HepG2 (cell line): ENCODE measurements at regions not wholly inside any gene's neighbourhood (a gene's known extent, or its start where the extent isn't known, plus 50 kb on each side); places are given as distances from the start of the nearest gene placed in this dataset.

Source experiments
- MTF1 ChIP-seq: sonication (generic); formaldehyde crosslinking; IDR thresholded peaks from 2 replicates; pipeline ENCODE4 v1.5.0; 2020; ENCODE audit warnings: missing genetic modification reagents
- MXI1 ChIP-seq: IDR thresholded peaks from 3 replicates; pipeline ENCODE4 v1.6.1; 2012; ENCODE audit warnings: low read depth, low read length, inconsistent platforms, borderline replicate concordance

- TF ChIP-seq MTF1 (CRISPR knock-in tag) = no peak
- no peak for TF ChIP-seq MXI1
Observed at GRCh38 chr14:104520620-104521410, 58.7 kb upstream of the C14orf180 start.
